Fibroblast of lung (primary cell): ENCODE measurements at regions not wholly inside any gene's neighbourhood (a gene's known extent, or its start where the extent isn't known, plus 50 kb on each side); places are given as distances from the start of the nearest gene placed in this dataset.
"Not testable (repeated sequence)": the region's sequence is repeated elsewhere in the genome, so short reads cannot be mapped to it uniquely, and the experiment has no call there.

Experiments
- EZH2 ChIP-seq: IDR thresholded peaks from 2 replicates; pipeline ENCODE4 v1.5.1; 2012; ENCODE audit warnings: low read length, control low read depth, mild to moderate bottlenecking; ENCODE audit errors: missing control alignments
- TF ChIP-seq, protein P1 (sequence below), 2 donors: IDR thresholded peaks in 1 of 2; conservative IDR thresholded peaks in 1 of 2; 1 replicate in 1 of 2; 2 replicates in 1 of 2; pipeline ENCODE4 v1.5.1; 2011 to 2012; ENCODE audit warnings: low read length in 2 of 2, control low read depth in 1 of 2, inconsistent platforms in 1 of 2, low read depth in 1 of 2, mild to moderate bottlenecking in 1 of 2

GRCh38 chr13:24944073-24944472, 151.9 kb upstream of the PABPC3 start:
- TF ChIP-seq, protein P1, sequence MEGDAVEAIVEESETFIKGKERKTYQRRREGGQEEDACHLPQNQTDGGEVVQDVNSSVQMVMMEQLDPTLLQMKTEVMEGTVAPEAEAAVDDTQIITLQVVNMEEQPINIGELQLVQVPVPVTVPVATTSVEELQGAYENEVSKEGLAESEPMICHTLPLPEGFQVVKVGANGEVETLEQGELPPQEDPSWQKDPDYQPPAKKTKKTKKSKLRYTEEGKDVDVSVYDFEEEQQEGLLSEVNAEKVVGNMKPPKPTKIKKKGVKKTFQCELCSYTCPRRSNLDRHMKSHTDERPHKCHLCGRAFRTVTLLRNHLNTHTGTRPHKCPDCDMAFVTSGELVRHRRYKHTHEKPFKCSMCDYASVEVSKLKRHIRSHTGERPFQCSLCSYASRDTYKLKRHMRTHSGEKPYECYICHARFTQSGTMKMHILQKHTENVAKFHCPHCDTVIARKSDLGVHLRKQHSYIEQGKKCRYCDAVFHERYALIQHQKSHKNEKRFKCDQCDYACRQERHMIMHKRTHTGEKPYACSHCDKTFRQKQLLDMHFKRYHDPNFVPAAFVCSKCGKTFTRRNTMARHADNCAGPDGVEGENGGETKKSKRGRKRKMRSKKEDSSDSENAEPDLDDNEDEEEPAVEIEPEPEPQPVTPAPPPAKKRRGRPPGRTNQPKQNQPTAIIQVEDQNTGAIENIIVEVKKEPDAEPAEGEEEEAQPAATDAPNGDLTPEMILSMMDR (conservative IDR thresholded peaks at IDR 0.05 in 1 of 2, IDR thresholded peaks at IDR 0.05 in 1 of 2; ENCODE audit: low read depth in 1 of 2, low read length in 2 of 2) = not testable (repeated sequence)
- not testable (repeated sequence) for TF ChIP-seq EZH2
